PC-3 (cell line): ENCODE measurements at regions not wholly inside any gene's neighbourhood (a gene's known extent, or its start where the extent isn't known, plus 50 kb on each side); places are given as distances from the start of the nearest gene placed in this dataset.

Experiments used
- EZH2phosphoT487 ChIP-seq: fragments of 300-600 bp; sonication (generic); IDR thresholded peaks from 2 replicates; pipeline ENCODE4 v1.6.1; 2018; ENCODE audit warnings: mild to moderate bottlenecking, antibody characterized with exemption, low read length, borderline replicate concordance
- TF ChIP-seq, protein P1 (sequence below): fragments of 300-600 bp; sonication (generic); conservative IDR thresholded peaks from 2 replicates; pipeline ENCODE4 v1.5.1; 2017; ENCODE audit warnings: antibody characterized with exemption, low read depth, mild to moderate bottlenecking, low read length

DNA sequence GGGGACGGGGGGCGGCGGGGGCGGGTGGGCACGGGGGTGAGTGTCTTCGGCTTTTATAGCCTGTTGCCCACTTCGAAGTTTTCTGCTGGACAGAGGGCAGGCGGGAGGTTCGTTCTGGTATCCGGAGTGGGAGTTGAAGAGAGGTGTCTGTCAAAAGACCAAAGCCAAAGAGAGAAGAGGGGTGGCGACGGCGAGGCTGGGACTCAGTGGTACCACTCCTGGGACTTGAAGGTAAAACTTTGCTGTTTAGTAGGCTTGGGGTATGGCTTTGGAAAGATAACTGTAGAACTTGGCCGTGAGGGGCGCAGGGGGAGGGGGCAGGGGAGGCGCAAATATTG is 215.8 kb upstream of the DTNA start:
- TF ChIP-seq, protein P1, sequence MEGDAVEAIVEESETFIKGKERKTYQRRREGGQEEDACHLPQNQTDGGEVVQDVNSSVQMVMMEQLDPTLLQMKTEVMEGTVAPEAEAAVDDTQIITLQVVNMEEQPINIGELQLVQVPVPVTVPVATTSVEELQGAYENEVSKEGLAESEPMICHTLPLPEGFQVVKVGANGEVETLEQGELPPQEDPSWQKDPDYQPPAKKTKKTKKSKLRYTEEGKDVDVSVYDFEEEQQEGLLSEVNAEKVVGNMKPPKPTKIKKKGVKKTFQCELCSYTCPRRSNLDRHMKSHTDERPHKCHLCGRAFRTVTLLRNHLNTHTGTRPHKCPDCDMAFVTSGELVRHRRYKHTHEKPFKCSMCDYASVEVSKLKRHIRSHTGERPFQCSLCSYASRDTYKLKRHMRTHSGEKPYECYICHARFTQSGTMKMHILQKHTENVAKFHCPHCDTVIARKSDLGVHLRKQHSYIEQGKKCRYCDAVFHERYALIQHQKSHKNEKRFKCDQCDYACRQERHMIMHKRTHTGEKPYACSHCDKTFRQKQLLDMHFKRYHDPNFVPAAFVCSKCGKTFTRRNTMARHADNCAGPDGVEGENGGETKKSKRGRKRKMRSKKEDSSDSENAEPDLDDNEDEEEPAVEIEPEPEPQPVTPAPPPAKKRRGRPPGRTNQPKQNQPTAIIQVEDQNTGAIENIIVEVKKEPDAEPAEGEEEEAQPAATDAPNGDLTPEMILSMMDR = no peak
- TF ChIP-seq EZH2phosphoT487 = no peak
